ENCODE measurements at regions not wholly inside any gene's neighbourhood (a gene's known extent, or its start where the extent isn't known, plus 50 kb on each side); places are given as distances from the start of the nearest gene placed in this dataset.

- H3K79me2 ChIP-seq (ENCODE audit: insufficient read depth, low read length), result no peaks in the 10 kb centered on the region
- Mint-ChIP-seq H3K9me3 (peaks cover 0 to 4% (median 0%) of the 10 kb centered on the region in 7 donors), H3K27ac (no peak overlapping the region), H3K4me1 (no peaks in the 10 kb centered on the region), H3K4me3 (no peak overlapping the region), H3K27me3 (ENCODE audit: low read depth in 3 of 3) (no peaks in the 10 kb centered on the region), H3K36me3 (no peaks in the 10 kb centered on the region)
- H3K9ac ChIP-seq (ENCODE audit: insufficient read depth, low read length, poor library complexity, severe bottlenecking), result no peak overlapping the region
- no peaks in the 10 kb centered on the region for H3K9me3 ChIP-seq (replicated peaks in 1 of 2; ENCODE audit: control insufficient read depth in 1 of 2, insufficient read depth in 1 of 2, low read length in 2 of 2)
- no peaks in the 10 kb centered on the region for H3K4me1 ChIP-seq (ENCODE audit: control insufficient read depth in 1 of 2, insufficient read depth in 2 of 2, low read length in 2 of 2)
- no peak overlapping the region for H3K4me3 ChIP-seq (replicated peaks in 1 of 3; ENCODE audit: low read depth in 2 of 3, low read length in 3 of 3)
- intact Hi-C loops (cut with micrococcal nuclease), result no loop called here
- TF ChIP-seq, protein P1, sequence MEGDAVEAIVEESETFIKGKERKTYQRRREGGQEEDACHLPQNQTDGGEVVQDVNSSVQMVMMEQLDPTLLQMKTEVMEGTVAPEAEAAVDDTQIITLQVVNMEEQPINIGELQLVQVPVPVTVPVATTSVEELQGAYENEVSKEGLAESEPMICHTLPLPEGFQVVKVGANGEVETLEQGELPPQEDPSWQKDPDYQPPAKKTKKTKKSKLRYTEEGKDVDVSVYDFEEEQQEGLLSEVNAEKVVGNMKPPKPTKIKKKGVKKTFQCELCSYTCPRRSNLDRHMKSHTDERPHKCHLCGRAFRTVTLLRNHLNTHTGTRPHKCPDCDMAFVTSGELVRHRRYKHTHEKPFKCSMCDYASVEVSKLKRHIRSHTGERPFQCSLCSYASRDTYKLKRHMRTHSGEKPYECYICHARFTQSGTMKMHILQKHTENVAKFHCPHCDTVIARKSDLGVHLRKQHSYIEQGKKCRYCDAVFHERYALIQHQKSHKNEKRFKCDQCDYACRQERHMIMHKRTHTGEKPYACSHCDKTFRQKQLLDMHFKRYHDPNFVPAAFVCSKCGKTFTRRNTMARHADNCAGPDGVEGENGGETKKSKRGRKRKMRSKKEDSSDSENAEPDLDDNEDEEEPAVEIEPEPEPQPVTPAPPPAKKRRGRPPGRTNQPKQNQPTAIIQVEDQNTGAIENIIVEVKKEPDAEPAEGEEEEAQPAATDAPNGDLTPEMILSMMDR (IDR thresholded peaks at IDR 0.05), result no peak
- no peak overlapping the region for H3K27ac ChIP-seq (ENCODE audit: low read depth in 1 of 2, low read length in 2 of 2)
- H2AFZ ChIP-seq (ENCODE audit: insufficient read depth, low read depth, low read length, poor library complexity, severe bottlenecking), result no peak overlapping the region
- H3K36me3 ChIP-seq (replicated peaks in 1 of 2; ENCODE audit: control insufficient read depth in 1 of 2, insufficient read depth in 2 of 2, low read length in 2 of 2), result no peaks in the 10 kb centered on the region
- no peak overlapping the region for H3K4me2 ChIP-seq (replicated peaks; ENCODE audit: extremely low read depth, low read length, poor library complexity, severe bottlenecking)
- H4K20me1 ChIP-seq (ENCODE audit: insufficient read depth, low read length), result no peaks in the 10 kb centered on the region
- DNase-seq, result no peak
- H3K27me3 ChIP-seq (ENCODE audit: control insufficient read depth in 2 of 2, insufficient read depth in 2 of 2, low read length in 2 of 2), result no peaks in the 10 kb centered on the region
These were observed 388.1 kb upstream of the MAD2L1 start for GRCh38 chr4:120454788-120455187.

DNA sequence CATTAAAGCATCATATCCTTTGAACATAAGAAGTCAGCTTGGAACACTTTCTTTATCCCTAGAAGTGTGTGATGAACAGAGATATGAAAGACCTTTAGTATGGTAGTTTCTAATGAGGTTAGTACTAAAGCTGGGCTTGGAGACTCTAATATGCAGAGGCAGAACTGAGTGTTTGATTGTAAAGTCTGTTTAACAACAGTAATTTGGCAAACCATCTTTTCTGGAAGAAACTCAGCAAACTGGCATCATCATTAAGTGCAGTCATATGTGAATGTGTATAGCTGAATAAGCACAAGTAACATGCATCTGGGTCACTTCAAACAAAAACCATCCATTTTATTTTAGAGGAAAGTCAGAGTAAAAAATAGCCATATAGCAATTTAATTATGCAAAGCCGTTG, 385.9 kb upstream of the MAD2L1 start:
- no peaks in the 10 kb centered on the region for H3K79me2 ChIP-seq (ENCODE audit: insufficient read depth, low read length)
- no peak for DNase-seq
- no peaks in the 10 kb centered on the region for H3K9me3 ChIP-seq (replicated peaks in 1 of 2; ENCODE audit: control insufficient read depth in 1 of 2, insufficient read depth in 1 of 2, low read length in 2 of 2)
- no peaks in the 10 kb centered on the region for H3K27me3 Mint-ChIP-seq (ENCODE audit: low read depth in 3 of 3)
- WGBS (ENCODE audit: insufficient coverage), result no CpG with 5 or more reads among the region's 1 CpG
- TF ChIP-seq, protein P1 (IDR thresholded peaks at IDR 0.05), result no peak
- no peaks in the 10 kb centered on the region for H3K36me3 Mint-ChIP-seq
- no peak overlapping the region for H3K4me3 ChIP-seq (replicated peaks in 1 of 3; ENCODE audit: low read depth in 2 of 3, low read length in 3 of 3)
- H3K4me1 ChIP-seq (ENCODE audit: control insufficient read depth in 1 of 2, insufficient read depth in 2 of 2, low read length in 2 of 2), result no peaks in the 10 kb centered on the region
- peaks cover 0 to 4% (median 0%) of the 10 kb centered on the region in 7 donors for H3K9me3 Mint-ChIP-seq
- no peaks in the 10 kb centered on the region for H4K20me1 ChIP-seq (ENCODE audit: insufficient read depth, low read length)
- no peak overlapping the region for H2AFZ ChIP-seq (ENCODE audit: insufficient read depth, low read depth, low read length, poor library complexity, severe bottlenecking)
- H3K27ac ChIP-seq (ENCODE audit: low read depth in 1 of 2, low read length in 2 of 2), result no peak overlapping the region
- no peaks in the 10 kb centered on the region for H3K4me1 Mint-ChIP-seq
- no peaks in the 10 kb centered on the region for H3K36me3 ChIP-seq (replicated peaks in 1 of 2; ENCODE audit: control insufficient read depth in 1 of 2, insufficient read depth in 2 of 2, low read length in 2 of 2)
- intact Hi-C loops (cut with micrococcal nuclease), result no loop called here
- no peaks in the 10 kb centered on the region for H3K27me3 ChIP-seq (ENCODE audit: control insufficient read depth in 2 of 2, insufficient read depth in 2 of 2, low read length in 2 of 2)
- no peak overlapping the region for H3K4me2 ChIP-seq (replicated peaks; ENCODE audit: extremely low read depth, low read length, poor library complexity, severe bottlenecking)
- no peak overlapping the region for H3K27ac Mint-ChIP-seq
- no peak overlapping the region for H3K9ac ChIP-seq (ENCODE audit: insufficient read depth, low read length, poor library complexity, severe bottlenecking)
- no peak overlapping the region for H3K4me3 Mint-ChIP-seq
